Activated CD4-positive, alpha-beta memory T cell treated with anti-CD3 and anti-CD28 coated beads for 36 hours (primary cell): ENCODE measurements at regions not wholly inside any gene's neighbourhood (a gene's known extent, or its start where the extent isn't known, plus 50 kb on each side); places are given as distances from the start of the nearest gene placed in this dataset.

Source experiments
- CTCF ChIA-PET: fragments of 350-600 bp; sonication (Branson Sonifier 250); formaldehyde crosslinking; loops from one replicate; lab custom pipeline; 2021; ENCODE audit warnings: antibody characterized with exemption, inconsistent platforms; lab: Charles Lee
- POLR2A ChIA-PET: fragments of 350-600 bp; sonication (Branson Sonifier 250); formaldehyde crosslinking; loops from one replicate; lab custom pipeline; 2021; ENCODE audit warnings: antibody characterized with exemption; lab: Charles Lee
- DNase-seq: peaks from one replicate; pipeline ENCODE4 v3.0.0-alpha.2; 2020
- H3K27ac Mint-ChIP-seq: one replicate; pipeline ENCODE4 v1.8.0; 2021; ENCODE audit warnings: mixed read lengths
- H3K27me3 Mint-ChIP-seq: one replicate; pipeline ENCODE4 v1.8.0; 2021; ENCODE audit warnings: mixed read lengths
- H3K36me3 Mint-ChIP-seq: one replicate; pipeline ENCODE4 v1.8.0; 2021; ENCODE audit warnings: mixed read lengths
- H3K4me1 Mint-ChIP-seq: one replicate; pipeline ENCODE4 v1.8.0; 2021; ENCODE audit warnings: low read depth, mixed read lengths
- H3K4me3 Mint-ChIP-seq: one replicate; pipeline ENCODE4 v1.8.0; 2021; ENCODE audit warnings: mild to moderate bottlenecking, mixed read lengths
- H3K9me3 Mint-ChIP-seq: one replicate; pipeline ENCODE4 v1.8.0; 2021; ENCODE audit warnings: mixed read lengths
- intact Hi-C: fragments of 100-400 bp; cut with micrococcal nuclease; formaldehyde crosslinking; loops from one replicate; pipeline ENCODE4 v1.15.1; 2023

DNA sequence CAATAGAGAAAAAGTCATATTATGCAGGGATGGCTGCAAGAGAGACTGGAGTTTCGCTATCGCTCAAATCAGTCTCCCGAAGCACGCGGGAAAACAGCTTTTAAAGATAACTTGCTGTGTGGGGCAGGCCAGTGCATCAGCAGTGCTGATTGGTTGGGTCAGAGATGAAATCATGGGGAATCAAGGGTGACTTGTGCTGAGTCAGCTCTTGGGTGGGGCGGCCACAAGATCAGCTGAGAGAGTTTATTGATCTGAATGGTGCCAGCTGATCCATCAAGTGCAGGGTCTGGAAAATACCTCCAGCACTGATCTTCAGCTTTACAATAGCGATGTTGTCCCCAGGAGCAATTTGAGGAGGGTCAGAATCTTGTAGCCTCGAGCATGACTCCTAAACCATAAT lies 430.5 kb downstream of the RBFOX1 start:
- Mint-ChIP-seq H3K27ac (no peak overlapping the region), H3K9me3 (peaks cover 14% of the 10 kb centered on the region), H3K4me1 (no peaks in the 10 kb centered on the region), H3K27me3 (no peaks in the 10 kb centered on the region), H3K4me3 (no peak overlapping the region), H3K36me3 (no peaks in the 10 kb centered on the region)
- intact Hi-C loops = no loop called here
- ChIA-PET CTCF (no interaction called here), POLR2A (no interaction called here)
- DNase-seq = no peak
